ENCODE measurements at regions not wholly inside any gene's neighbourhood (a gene's known extent, or its start where the extent isn't known, plus 50 kb on each side); places are given as distances from the start of the nearest gene placed in this dataset.
"Not testable (repeated sequence)": the region's sequence is repeated elsewhere in the genome, so short reads cannot be mapped to it uniquely, and the experiment has no call there.

DNA sequence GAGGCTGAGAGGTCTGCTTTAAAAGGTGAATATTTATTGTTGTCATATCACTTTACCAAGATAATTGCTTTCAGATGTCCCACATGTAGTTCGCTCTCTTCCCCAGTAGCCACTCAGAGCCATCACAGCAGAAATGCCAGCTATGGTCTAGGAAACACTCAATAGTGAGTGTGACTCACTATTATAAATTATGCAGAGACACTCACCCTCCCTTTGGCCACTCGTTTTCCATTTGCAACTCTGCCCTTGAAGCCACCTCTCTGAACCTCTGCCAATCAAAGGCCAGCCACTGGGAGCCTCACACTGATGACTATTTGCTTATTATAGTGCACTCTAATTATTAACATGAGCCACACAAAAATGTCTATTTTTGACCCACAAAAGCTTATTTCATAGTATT lies 328.1 kb upstream of the ATP10A start:
- Histone ChIP-seq H3F3A (ENCODE audit: insufficient read depth, low read length, poor library complexity, severe bottlenecking) (no peaks in the 10 kb centered on the region), H3K4me3 (ENCODE audit: low read length) (no peak overlapping the region), H2AFZ (ENCODE audit: low read depth, low read length) (no peak overlapping the region), H4K20me1 (ENCODE audit: insufficient read depth) (no peaks in the 10 kb centered on the region), H3K4me2 (ENCODE audit: low read length) (no peak overlapping the region), H3K79me2 (replicated peaks; ENCODE audit: insufficient read depth, low read length) (no peaks in the 10 kb centered on the region), H3K9ac (ENCODE audit: low read length) (no peak overlapping the region), H3K9me3 (ENCODE audit: low read length) (no peaks in the 10 kb centered on the region), H3K9me2 (ENCODE audit: insufficient read depth, low read length) (no peaks in the 10 kb centered on the region), H3K36me3 (ENCODE audit: insufficient read depth, low read length) (no peaks in the 10 kb centered on the region), H3K27ac (ENCODE audit: low read length) (no peak overlapping the region), H3K27me3 (ENCODE audit: insufficient read depth, low read depth, low read length) (no peaks in the 10 kb centered on the region)
- TF ChIP-seq, protein P1, sequence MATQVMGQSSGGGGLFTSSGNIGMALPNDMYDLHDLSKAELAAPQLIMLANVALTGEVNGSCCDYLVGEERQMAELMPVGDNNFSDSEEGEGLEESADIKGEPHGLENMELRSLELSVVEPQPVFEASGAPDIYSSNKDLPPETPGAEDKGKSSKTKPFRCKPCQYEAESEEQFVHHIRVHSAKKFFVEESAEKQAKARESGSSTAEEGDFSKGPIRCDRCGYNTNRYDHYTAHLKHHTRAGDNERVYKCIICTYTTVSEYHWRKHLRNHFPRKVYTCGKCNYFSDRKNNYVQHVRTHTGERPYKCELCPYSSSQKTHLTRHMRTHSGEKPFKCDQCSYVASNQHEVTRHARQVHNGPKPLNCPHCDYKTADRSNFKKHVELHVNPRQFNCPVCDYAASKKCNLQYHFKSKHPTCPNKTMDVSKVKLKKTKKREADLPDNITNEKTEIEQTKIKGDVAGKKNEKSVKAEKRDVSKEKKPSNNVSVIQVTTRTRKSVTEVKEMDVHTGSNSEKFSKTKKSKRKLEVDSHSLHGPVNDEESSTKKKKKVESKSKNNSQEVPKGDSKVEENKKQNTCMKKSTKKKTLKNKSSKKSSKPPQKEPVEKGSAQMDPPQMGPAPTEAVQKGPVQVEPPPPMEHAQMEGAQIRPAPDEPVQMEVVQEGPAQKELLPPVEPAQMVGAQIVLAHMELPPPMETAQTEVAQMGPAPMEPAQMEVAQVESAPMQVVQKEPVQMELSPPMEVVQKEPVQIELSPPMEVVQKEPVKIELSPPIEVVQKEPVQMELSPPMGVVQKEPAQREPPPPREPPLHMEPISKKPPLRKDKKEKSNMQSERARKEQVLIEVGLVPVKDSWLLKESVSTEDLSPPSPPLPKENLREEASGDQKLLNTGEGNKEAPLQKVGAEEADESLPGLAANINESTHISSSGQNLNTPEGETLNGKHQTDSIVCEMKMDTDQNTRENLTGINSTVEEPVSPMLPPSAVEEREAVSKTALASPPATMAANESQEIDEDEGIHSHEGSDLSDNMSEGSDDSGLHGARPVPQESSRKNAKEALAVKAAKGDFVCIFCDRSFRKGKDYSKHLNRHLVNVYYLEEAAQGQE (IDR thresholded peaks at IDR 0.05; ENCODE audit: borderline replicate concordance) = no peak
- TF ChIP-seq, protein P2, sequence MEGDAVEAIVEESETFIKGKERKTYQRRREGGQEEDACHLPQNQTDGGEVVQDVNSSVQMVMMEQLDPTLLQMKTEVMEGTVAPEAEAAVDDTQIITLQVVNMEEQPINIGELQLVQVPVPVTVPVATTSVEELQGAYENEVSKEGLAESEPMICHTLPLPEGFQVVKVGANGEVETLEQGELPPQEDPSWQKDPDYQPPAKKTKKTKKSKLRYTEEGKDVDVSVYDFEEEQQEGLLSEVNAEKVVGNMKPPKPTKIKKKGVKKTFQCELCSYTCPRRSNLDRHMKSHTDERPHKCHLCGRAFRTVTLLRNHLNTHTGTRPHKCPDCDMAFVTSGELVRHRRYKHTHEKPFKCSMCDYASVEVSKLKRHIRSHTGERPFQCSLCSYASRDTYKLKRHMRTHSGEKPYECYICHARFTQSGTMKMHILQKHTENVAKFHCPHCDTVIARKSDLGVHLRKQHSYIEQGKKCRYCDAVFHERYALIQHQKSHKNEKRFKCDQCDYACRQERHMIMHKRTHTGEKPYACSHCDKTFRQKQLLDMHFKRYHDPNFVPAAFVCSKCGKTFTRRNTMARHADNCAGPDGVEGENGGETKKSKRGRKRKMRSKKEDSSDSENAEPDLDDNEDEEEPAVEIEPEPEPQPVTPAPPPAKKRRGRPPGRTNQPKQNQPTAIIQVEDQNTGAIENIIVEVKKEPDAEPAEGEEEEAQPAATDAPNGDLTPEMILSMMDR (IDR thresholded peaks at IDR 0.05; ENCODE audit: poor library complexity, severe bottlenecking) = no peak
- TF ChIP-seq EZH2 (IDR thresholded peaks at IDR 0.05; ENCODE audit: borderline replicate concordance, insufficient read depth, low read length, poor library complexity, severe bottlenecking) = no peak
- TF ChIP-seq MXI1 (conservative IDR thresholded peaks at IDR 0.05; ENCODE audit: poor library complexity, severe bottlenecking) = no peak
- no peak for TF ChIP-seq TAF1 (IDR thresholded peaks at IDR 0.05; ENCODE audit: low read depth)
- TF ChIP-seq POLR2AphosphoS5 (IDR thresholded peaks at IDR 0.05) = no peak
- TF ChIP-seq SMC3 (conservative IDR thresholded peaks at IDR 0.05; ENCODE audit: poor library complexity) = no peak
- TF ChIP-seq RAD21 (conservative IDR thresholded peaks at IDR 0.05) = no peak
- no peak for TF ChIP-seq EP300 (conservative IDR thresholded peaks at IDR 0.05; ENCODE audit: poor library complexity, severe bottlenecking)

DNA sequence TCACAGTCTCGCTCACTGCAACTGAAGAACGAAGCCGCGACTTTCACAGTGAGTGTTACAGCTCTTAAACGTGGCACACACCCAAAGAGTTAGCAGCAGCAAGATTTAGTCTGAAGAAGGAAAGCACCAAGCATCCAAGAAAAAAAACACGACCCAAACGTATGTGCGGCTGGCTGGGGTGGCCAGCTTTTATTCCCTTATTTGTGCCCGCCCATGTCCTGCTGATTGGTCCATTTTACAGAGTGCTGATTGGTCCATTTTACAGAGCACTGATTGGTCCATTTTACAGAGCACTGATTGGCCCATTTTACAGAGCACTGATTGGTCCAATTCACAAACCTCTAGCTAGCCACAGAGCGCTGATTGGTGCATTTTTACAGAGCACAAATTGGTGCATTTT lies 323.0 kb upstream of the ATP10A start:
- not testable (repeated sequence) for H3K4me3 ChIP-seq (ENCODE audit: low read length); H3K36me3 ChIP-seq (ENCODE audit: insufficient read depth, low read length); H3K79me2 ChIP-seq (replicated peaks; ENCODE audit: insufficient read depth, low read length); H3K4me2 ChIP-seq (ENCODE audit: low read length); H4K20me1 ChIP-seq (ENCODE audit: insufficient read depth); H3F3A ChIP-seq (ENCODE audit: insufficient read depth, low read length, poor library complexity, severe bottlenecking); H3K9me2 ChIP-seq (ENCODE audit: insufficient read depth, low read length); H3K9ac ChIP-seq (ENCODE audit: low read length); H3K9me3 ChIP-seq (ENCODE audit: low read length); H3K27me3 ChIP-seq (ENCODE audit: insufficient read depth, low read depth, low read length); H2AFZ ChIP-seq (ENCODE audit: low read depth, low read length); H3K27ac ChIP-seq (ENCODE audit: low read length)

GRCh38 chr15:26182441-26182840 lies 319.3 kb upstream of the ATP10A start:
- no peak overlapping the region for H2AFZ ChIP-seq (ENCODE audit: low read depth, low read length)
- TF ChIP-seq SMC3 (conservative IDR thresholded peaks at IDR 0.05; ENCODE audit: poor library complexity) = no peak
- H3K4me3 ChIP-seq (ENCODE audit: low read length) = no peak overlapping the region
- no peak overlapping the region for H3K9ac ChIP-seq (ENCODE audit: low read length)
- H4K20me1 ChIP-seq (ENCODE audit: insufficient read depth) = no peaks in the 10 kb centered on the region
- H3K27me3 ChIP-seq (ENCODE audit: insufficient read depth, low read depth, low read length) = no peaks in the 10 kb centered on the region
- no peaks in the 10 kb centered on the region for H3F3A ChIP-seq (ENCODE audit: insufficient read depth, low read length, poor library complexity, severe bottlenecking)
- H3K9me2 ChIP-seq (ENCODE audit: insufficient read depth, low read length) = no peaks in the 10 kb centered on the region
- no peaks in the 10 kb centered on the region for H3K79me2 ChIP-seq (replicated peaks; ENCODE audit: insufficient read depth, low read length)
- no peaks in the 10 kb centered on the region for H3K9me3 ChIP-seq (ENCODE audit: low read length)
- no peak overlapping the region for H3K27ac ChIP-seq (ENCODE audit: low read length)
- H3K36me3 ChIP-seq (ENCODE audit: insufficient read depth, low read length) = no peaks in the 10 kb centered on the region
- no peak overlapping the region for H3K4me2 ChIP-seq (ENCODE audit: low read length)

Data from neural cell (in vitro differentiated cells).